HEK293T (cell line): ENCODE measurements at regions not wholly inside any gene's neighbourhood (a gene's known extent, or its start where the extent isn't known, plus 50 kb on each side); places are given as distances from the start of the nearest gene placed in this dataset.
"Not testable (repeated sequence)": the region's sequence is repeated elsewhere in the genome, so short reads cannot be mapped to it uniquely, and the experiment has no call there.

ENCODE experiments used
- ELF4 ChIP-seq: fragments of 450-650 bp; IDR thresholded peaks from 2 replicates; pipeline ENCODE4 v1.6.1; 2017; ENCODE audit warnings: antibody characterized with exemption
- FOXA1 ChIP-seq: fragments of 450-650 bp; IDR thresholded peaks from 2 replicates; pipeline ENCODE4 v1.6.1; 2016; ENCODE audit warnings: mild to moderate bottlenecking
- FOXK2 ChIP-seq: fragments of 450-650 bp; IDR thresholded peaks from 2 replicates; pipeline ENCODE4 v1.6.1; 2016; ENCODE audit warnings: mild to moderate bottlenecking
- FOXM1 ChIP-seq: fragments of 450-650 bp; IDR thresholded peaks from 2 replicates; pipeline ENCODE4 v1.6.1; 2017; ENCODE audit warnings: mild to moderate bottlenecking, borderline replicate concordance
- LEF1 ChIP-seq: fragments of 450-650 bp; IDR thresholded peaks from 2 replicates; pipeline ENCODE4 v1.6.1; 2017; ENCODE audit warnings: mild to moderate bottlenecking, borderline replicate concordance
- SP1 ChIP-seq: fragments of 450-650 bp; IDR thresholded peaks from 2 replicates; pipeline ENCODE4 v1.6.1; 2017
- SUZ12 ChIP-seq: fragments of 450-650 bp; IDR thresholded peaks from 2 replicates; pipeline ENCODE4 v1.6.1; 2016; ENCODE audit warnings: mild to moderate bottlenecking
- TARDBP ChIP-seq: fragments of 450-650 bp; IDR thresholded peaks from 2 replicates; pipeline ENCODE4 v1.6.1; 2016
- ZNF384 ChIP-seq: fragments of 450-650 bp; IDR thresholded peaks from 2 replicates; pipeline ENCODE4 v1.6.1; 2016

DNA sequence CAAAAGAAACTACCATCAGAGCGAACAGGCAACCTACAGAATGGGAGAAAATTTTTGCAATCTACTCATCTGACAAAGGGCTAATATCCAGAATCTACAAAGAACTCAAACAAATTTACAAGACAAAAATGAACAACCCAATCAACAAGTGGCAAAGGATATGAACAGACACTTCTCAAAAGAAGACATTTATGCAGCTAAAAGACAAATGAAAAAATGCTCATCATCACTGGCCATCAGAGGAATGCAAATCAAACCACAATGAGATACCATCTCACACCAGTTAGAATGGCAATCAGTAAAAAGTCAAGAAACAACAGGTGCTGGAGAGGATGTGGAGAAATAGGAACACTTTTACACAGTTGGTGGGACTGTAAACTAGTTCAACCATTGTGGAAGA is 425.0 kb downstream of the NPIPA8 start:
- TF ChIP-seq FOXM1, SP1, FOXA1, FOXK2, ZNF384, ELF4, LEF1, SUZ12, TARDBP: not testable (repeated sequence)
